ENCODE measurements at regions not wholly inside any gene's neighbourhood (a gene's known extent, or its start where the extent isn't known, plus 50 kb on each side); places are given as distances from the start of the nearest gene placed in this dataset.

DNA sequence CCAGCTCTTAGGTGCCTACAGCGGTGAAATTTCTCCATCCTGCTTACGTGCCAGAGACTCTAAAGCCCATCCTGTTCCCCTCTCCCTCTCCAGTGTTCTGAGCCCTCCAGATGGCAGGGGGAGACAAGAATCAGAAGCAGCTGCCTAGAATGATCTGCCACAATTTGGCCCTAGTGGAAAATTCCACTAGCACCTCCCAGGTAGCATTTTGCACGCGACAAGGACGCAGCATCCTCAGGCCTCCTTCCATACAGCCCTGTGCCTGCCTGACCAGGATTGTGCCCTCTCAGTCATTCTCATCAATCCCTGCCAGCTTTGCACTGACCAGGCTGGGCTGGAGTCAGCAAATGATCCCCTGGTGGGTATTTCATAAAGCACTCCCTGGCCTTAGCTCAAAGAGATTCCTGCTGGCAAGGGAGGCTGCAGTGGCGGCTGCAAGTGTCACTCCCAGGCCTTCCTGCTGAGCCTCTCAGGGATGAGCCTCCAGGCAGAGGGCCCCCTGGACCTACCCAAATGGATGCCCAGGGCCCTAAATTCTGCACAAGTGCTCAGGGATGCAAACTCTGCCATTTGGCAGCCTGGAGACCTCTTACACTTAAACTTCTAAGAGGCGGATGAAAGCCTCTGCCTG, 130.2 kb upstream of the ATP2B2 start:
- TF ChIP-seq POLR2AphosphoS5 (IDR thresholded peaks at IDR 0.05; ENCODE audit: low read depth) (no peak), ZNF331 (CRISPR knock-in tag; IDR thresholded peaks at IDR 0.05; ENCODE audit: low read depth) (no peak), CREB1 (CRISPR knock-in tag; IDR thresholded peaks at IDR 0.05; ENCODE audit: low read depth) (no peak), EZH2phosphoT487 (IDR thresholded peaks at IDR 0.05; ENCODE audit: unreplicated experiment) (no peak), NANOG (IDR thresholded peaks at IDR 0.05; ENCODE audit: borderline replicate concordance) (no peak), EZH2 (IDR thresholded peaks at IDR 0.05; ENCODE audit: low read depth, unreplicated experiment) (no peak), ZNF114 (CRISPR knock-in tag; IDR thresholded peaks at IDR 0.05) (no peak)
- TF ChIP-seq, protein P1, sequence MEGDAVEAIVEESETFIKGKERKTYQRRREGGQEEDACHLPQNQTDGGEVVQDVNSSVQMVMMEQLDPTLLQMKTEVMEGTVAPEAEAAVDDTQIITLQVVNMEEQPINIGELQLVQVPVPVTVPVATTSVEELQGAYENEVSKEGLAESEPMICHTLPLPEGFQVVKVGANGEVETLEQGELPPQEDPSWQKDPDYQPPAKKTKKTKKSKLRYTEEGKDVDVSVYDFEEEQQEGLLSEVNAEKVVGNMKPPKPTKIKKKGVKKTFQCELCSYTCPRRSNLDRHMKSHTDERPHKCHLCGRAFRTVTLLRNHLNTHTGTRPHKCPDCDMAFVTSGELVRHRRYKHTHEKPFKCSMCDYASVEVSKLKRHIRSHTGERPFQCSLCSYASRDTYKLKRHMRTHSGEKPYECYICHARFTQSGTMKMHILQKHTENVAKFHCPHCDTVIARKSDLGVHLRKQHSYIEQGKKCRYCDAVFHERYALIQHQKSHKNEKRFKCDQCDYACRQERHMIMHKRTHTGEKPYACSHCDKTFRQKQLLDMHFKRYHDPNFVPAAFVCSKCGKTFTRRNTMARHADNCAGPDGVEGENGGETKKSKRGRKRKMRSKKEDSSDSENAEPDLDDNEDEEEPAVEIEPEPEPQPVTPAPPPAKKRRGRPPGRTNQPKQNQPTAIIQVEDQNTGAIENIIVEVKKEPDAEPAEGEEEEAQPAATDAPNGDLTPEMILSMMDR (conservative IDR thresholded peaks at IDR 0.05; ENCODE audit: low read depth in 2 of 2) = no peak
- TF ChIP-seq, protein P2, sequence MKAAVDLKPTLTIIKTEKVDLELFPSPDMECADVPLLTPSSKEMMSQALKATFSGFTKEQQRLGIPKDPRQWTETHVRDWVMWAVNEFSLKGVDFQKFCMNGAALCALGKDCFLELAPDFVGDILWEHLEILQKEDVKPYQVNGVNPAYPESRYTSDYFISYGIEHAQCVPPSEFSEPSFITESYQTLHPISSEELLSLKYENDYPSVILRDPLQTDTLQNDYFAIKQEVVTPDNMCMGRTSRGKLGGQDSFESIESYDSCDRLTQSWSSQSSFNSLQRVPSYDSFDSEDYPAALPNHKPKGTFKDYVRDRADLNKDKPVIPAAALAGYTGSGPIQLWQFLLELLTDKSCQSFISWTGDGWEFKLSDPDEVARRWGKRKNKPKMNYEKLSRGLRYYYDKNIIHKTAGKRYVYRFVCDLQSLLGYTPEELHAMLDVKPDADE (IDR thresholded peaks at IDR 0.05) = no peak
- TF ChIP-seq, protein P3, sequence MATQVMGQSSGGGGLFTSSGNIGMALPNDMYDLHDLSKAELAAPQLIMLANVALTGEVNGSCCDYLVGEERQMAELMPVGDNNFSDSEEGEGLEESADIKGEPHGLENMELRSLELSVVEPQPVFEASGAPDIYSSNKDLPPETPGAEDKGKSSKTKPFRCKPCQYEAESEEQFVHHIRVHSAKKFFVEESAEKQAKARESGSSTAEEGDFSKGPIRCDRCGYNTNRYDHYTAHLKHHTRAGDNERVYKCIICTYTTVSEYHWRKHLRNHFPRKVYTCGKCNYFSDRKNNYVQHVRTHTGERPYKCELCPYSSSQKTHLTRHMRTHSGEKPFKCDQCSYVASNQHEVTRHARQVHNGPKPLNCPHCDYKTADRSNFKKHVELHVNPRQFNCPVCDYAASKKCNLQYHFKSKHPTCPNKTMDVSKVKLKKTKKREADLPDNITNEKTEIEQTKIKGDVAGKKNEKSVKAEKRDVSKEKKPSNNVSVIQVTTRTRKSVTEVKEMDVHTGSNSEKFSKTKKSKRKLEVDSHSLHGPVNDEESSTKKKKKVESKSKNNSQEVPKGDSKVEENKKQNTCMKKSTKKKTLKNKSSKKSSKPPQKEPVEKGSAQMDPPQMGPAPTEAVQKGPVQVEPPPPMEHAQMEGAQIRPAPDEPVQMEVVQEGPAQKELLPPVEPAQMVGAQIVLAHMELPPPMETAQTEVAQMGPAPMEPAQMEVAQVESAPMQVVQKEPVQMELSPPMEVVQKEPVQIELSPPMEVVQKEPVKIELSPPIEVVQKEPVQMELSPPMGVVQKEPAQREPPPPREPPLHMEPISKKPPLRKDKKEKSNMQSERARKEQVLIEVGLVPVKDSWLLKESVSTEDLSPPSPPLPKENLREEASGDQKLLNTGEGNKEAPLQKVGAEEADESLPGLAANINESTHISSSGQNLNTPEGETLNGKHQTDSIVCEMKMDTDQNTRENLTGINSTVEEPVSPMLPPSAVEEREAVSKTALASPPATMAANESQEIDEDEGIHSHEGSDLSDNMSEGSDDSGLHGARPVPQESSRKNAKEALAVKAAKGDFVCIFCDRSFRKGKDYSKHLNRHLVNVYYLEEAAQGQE (IDR thresholded peaks at IDR 0.05; ENCODE audit: unreplicated experiment) = no peak
